AG09319 (cell line): ENCODE measurements at regions not wholly inside any gene's neighbourhood (a gene's known extent, or its start where the extent isn't known, plus 50 kb on each side); places are given as distances from the start of the nearest gene placed in this dataset.

Experiments
- DNase-seq: peaks from one replicate; pipeline ENCODE4 v3.0.0-alpha.2; 2010; ENCODE audit warnings: low read depth; ENCODE audit errors: extremely low read depth
- TF ChIP-seq, protein P1 (sequence below): IDR thresholded peaks from 2 replicates; pipeline ENCODE4 v1.5.1; 2011; ENCODE audit warnings: low read depth, mild to moderate bottlenecking, inconsistent platforms, low read length, moderate library complexity

DNA sequence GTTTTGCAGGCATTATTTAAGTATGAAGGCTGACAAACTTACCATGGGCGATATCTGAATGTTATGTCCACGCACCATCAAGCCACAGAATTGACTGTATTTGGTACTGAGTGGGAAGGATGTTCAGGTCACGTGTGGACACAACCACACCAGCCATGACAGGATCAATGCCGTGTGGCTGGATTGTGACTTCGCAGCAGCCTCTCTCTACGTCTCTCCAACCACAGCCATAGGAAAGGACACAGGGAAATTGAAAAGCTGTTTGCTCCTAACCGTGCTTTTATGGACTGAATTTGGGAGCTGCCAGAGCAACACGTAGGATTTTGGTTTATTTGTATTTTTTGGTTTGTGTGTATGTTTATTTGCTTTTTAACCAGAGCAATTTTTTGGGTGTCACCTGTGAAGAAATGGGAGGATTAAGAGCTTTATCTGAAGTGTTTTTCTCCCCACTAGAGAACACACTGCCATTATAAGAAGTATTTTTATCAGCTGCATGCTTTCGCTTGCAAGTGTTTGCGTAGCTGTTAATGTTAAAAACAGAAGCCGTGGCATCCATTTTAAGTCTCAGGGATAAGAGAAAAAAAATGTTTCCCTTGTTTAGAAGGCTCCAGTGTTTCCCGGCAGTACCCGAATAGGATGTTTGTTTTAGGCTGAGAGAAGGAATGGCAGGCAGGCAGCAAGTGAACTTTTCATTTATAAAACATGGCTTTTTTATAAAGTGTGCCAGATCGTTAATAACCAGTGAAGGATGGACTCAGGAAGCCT is 401.1 kb upstream of the NFE2L3 start:
- TF ChIP-seq, protein P1, sequence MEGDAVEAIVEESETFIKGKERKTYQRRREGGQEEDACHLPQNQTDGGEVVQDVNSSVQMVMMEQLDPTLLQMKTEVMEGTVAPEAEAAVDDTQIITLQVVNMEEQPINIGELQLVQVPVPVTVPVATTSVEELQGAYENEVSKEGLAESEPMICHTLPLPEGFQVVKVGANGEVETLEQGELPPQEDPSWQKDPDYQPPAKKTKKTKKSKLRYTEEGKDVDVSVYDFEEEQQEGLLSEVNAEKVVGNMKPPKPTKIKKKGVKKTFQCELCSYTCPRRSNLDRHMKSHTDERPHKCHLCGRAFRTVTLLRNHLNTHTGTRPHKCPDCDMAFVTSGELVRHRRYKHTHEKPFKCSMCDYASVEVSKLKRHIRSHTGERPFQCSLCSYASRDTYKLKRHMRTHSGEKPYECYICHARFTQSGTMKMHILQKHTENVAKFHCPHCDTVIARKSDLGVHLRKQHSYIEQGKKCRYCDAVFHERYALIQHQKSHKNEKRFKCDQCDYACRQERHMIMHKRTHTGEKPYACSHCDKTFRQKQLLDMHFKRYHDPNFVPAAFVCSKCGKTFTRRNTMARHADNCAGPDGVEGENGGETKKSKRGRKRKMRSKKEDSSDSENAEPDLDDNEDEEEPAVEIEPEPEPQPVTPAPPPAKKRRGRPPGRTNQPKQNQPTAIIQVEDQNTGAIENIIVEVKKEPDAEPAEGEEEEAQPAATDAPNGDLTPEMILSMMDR: no peak

DNA sequence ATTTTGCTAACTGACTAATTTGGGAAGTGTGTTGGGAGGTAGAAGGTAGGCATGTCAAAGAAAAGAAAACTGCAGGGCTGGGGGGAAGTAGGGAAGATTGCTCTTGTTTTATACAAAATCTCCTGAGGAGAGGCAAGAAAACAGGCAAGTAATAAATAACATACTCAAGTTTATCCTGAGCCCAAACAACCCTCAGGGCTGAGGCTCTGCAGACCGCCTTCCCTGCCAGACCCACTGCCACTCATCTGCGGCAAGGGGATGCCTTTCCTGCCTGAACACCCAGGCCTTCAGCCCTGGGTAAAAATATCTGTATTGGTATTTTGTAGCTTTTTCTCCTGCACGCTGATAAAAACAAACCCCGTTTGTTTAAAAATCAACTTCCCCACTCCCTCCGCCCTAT is 399.8 kb upstream of the NFE2L3 start:
- TF ChIP-seq, protein P1: no peak
- DNase-seq: no peak

More for the DNA sequence above, 401.1 kb upstream of the NFE2L3 start:
- DNase-seq: no peak

DNA sequence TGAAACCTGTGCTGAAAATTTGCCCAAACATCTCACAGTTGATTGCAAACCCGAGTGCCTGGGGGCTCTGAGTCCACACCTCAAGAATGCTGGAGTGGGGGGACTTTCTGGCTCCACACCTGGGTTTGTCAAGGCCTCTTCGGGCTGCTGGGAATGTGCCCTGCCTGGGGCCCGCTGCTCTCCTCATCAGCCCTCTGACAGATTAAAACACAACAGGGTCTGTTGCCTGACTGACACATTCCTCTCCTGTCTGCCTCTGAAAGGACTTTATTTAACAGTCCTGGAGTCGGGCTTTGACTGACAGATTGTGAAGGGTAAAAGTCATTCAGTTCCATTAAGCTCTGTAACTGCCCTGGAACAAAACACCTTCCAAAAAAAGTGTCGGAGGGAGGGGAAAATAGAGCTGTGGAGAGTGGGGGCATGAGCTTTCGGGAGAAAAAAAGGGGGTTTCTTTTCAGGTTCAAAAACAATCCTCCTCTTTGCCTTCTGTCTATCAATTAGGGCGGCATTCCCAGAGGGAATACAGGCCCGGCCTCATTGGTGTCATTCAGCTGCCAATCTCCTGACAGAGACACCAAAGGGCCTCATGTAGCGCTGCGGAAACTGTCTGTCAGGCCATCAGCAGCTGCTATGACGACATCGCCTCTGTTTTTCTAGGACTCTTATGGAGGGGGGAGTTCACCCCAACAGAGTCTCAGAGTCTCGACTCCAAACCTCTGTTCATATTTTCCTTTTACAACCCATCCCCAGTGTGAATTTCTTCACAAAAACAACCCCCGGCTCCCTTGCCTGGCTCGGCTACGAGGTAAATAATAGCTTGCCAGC is 398.8 kb upstream of the NFE2L3 start:
- TF ChIP-seq, protein P1: no peak
- no peak for DNase-seq

DNA sequence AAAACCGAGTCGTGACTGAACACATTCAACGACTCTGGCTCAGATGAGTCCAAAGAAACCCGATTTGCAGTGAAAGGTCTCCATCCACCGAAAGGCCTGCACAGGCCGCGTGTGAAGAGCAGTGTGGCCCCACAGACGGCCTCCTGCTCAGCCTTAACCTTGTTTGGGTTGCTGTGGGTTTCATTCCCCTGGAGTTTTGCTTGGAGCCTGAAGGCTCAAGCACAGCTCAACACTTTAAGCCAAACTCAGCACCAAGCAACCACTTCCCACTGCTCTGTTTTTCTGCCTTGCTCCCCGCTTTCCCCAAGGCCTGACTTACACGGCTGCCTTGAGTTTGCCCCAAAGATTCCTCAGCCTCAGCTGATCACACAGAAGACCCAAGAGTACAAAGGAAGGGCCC is 398.2 kb upstream of the NFE2L3 start:
- TF ChIP-seq, protein P1: no peak

DNA sequence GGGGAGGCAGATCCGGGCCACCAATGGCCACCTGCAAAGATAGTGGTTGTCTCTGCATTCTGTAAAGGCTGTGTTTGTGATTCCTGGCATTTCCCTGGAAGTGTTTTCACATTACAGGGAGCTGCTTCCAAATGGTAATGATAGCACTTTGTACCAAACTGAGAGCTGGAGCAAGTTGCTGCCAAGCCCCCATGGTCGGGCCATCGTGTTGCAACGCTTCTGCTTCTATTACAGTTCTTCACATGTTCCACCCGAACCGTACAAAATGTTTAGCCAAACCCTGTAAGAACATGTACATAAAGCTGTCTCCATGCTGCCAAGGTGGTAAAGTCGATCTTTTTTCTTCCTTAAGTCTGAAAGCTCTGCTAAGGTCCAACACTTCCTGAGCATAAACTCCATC is 397.7 kb upstream of the NFE2L3 start:
- TF ChIP-seq, protein P1: no peak
- no peak for DNase-seq

More for the DNA sequence above, 398.2 kb upstream of the NFE2L3 start:
- DNase-seq: no peak

DNA sequence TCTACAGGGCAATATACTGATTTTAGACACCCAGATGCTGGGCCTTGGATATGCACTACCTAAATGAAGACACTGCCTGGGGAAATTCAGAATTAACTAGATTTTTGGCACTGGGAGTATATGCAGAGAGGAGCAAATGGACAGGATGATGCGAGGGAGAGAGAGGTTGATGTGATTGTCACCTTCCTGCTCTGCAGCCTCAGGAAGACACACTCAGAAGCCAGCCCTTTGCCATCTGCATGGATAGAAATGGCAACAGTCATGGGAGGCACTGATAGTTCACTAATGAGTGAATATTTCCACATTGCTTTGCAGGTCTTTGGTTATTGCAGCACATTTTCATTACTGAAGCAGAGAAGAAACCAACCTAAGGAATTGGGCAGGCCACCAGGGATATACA is 397.2 kb upstream of the NFE2L3 start:
- DNase-seq: no peak
- TF ChIP-seq, protein P1: no peak

DNA sequence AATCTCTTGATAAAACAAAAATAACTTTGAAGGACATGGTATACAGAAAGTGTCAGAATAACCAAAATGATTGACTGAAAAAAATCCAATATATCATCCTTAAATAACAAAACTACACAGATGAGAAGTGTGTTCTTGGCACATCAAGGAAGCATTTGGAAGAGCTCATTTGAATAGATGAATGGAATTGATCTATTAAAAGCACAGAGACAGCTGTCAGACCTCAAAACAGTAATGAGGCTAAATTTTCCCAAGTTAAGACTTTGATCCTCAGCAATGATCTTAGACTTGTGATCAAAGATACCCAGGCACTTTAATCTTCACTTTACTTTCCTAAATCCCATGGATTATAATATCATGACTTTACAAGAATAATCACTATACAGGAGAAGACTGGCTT is 395.4 kb upstream of the NFE2L3 start:
- no peak for DNase-seq
- TF ChIP-seq, protein P1: no peak
